ENCODE measurements at regions not wholly inside any gene's neighbourhood (a gene's known extent, or its start where the extent isn't known, plus 50 kb on each side); places are given as distances from the start of the nearest gene placed in this dataset.

DNA sequence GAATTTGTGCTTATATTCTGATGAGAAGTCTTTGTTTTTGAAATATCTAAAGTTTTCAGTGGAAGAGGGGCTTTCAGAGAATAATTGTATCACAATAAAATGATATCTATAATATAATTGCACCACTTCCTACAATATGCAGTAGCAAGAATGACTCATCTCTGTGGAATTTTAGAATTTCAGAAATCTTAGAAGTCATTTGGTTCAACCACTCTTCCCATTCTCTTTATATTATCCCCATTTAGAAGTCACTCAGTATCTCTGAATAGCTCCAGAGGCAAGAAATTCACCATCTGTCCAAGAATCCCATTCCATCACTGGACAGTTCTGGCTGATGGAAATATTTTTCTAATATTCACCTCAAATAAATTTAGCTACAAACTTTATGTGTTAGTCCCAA lies 59.3 kb upstream of the CCDC68 start:
- Mint-ChIP-seq H3K36me3 (ENCODE audit: low read depth) (no peaks in the 10 kb centered on the region), H3K9me3 (no peaks in the 10 kb centered on the region), H3K27ac (no peak overlapping the region), H3K27me3 (peaks cover 2% of the 10 kb centered on the region), H3K4me3 (no peak overlapping the region), H3K4me1 (no peaks in the 10 kb centered on the region)
- ATAC-seq (no peak), DNase-seq (no peak)

DNA sequence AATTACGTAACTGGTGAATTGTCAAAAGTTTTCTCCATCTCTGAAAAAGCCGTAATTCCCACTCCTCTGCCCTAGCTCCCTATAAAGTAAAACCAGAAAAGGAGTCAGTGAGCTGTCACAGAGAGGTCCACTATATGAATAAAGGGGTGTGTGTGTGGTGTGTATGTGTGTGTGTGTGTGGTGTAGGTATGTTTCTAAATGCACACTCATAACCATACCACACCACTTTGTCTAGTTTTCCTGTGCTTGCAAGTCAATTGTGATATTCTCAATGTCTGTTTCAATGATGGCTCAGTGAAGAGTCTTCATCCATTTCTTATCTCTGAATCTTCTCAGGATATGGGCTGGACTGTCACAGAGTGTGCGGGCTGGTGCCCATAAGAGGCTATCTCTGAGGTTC lies 54.8 kb upstream of the CCDC68 start:
- ATAC-seq (no peak), DNase-seq (no peak)
- Mint-ChIP-seq H3K27ac (no peak overlapping the region), H3K9me3 (no peaks in the 10 kb centered on the region), H3K27me3 (no peaks in the 10 kb centered on the region), H3K36me3 (ENCODE audit: low read depth) (no peaks in the 10 kb centered on the region), H3K4me1 (no peaks in the 10 kb centered on the region), H3K4me3 (no peak overlapping the region)

DNA sequence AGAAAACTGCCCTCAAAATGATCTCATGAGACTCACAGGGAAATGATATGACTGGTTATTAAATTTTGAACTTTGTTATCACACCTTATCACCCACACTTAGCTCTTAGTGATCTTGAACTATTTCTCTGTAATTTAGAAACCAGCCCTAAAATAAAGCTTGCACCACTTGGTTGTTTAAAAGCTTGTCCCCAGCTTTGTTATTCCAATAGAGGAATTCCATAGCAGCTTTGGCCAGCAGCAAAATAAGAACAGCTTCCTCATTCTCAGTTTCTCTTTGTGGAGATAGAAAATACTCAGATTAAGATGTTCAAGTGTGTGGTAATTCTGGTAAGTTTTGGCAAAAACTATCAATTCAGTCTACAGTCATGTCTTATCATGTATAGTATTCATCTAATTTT lies 54.4 kb upstream of the CCDC68 start:
- ATAC-seq: no peak
- H3K27ac Mint-ChIP-seq: no peak overlapping the region
- no peaks in the 10 kb centered on the region for H3K27me3 Mint-ChIP-seq

DNA sequence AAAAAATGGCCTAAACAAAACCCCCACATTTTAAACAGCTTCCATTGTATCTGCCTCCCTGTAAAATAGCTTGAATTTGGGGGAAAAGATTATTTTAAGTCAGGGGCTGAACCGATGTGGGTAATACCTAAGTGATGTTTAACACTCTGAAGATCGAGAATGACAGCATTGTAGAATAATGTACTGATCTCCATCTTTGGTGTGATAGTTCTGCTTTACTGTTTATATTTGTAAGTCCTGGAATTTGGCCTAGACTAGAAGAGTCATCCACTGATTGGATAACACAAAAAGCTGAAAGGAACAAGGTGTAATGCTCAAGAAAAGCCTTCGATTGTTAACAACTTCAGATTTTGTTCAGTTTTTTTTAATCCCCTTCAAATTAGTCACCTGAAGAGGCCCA lies 53.8 kb upstream of the CCDC68 start:
- Mint-ChIP-seq H3K36me3 (ENCODE audit: low read depth) (no peaks in the 10 kb centered on the region), H3K4me3 (no peak overlapping the region), H3K4me1 (no peaks in the 10 kb centered on the region), H3K27ac (no peak overlapping the region), H3K9me3 (no peaks in the 10 kb centered on the region), H3K27me3 (peaks cover 3% of the 10 kb centered on the region)
- ATAC-seq (no peak), DNase-seq (no peak)

More for the DNA sequence above, 54.4 kb upstream of the CCDC68 start:
- Mint-ChIP-seq H3K9me3 (no peaks in the 10 kb centered on the region), H3K4me1 (no peaks in the 10 kb centered on the region), H3K36me3 (ENCODE audit: low read depth) (no peaks in the 10 kb centered on the region), H3K4me3 (no peak overlapping the region)
- no peak for DNase-seq

DNA sequence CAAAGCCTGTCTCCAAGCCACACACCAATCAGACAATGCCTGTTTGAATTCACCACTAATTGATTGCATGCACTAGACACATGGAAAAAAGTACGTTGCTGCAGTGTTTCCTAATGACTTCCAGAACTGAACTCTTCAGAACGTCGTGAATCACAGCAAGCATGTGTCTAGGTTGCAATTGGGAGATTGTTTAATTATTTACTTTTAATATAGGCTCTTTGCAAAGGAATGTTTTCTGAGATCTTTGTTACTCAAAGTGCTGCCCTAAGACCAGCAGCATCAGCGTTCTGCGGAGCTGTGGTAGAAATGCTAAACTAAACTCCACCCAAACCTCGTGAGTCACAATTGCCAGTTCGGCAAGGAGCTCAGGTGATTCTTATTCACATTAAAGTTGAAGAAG lies 52.7 kb upstream of the CCDC68 start:
- DNase-seq (no peak), ATAC-seq (no peak)
- Mint-ChIP-seq H3K4me3 (no peak overlapping the region), H3K36me3 (ENCODE audit: low read depth) (no peaks in the 10 kb centered on the region), H3K4me1 (no peaks in the 10 kb centered on the region), H3K27me3 (peaks cover 4% of the 10 kb centered on the region), H3K9me3 (no peaks in the 10 kb centered on the region), H3K27ac (no peak overlapping the region)

Measured in activated naive CD8-positive, alpha-beta T cell treated with anti-CD3 and anti-CD28 coated beads, Interleukin-2, amount 50 U/mL, for 24 hours (primary cell).